Fibroblast of pulmonary artery (primary cell): ENCODE measurements at regions not wholly inside any gene's neighbourhood (a gene's known extent, or its start where the extent isn't known, plus 50 kb on each side); places are given as distances from the start of the nearest gene placed in this dataset.

ENCODE experiments used
- DNase-seq: peaks from one replicate; pipeline ENCODE4 v3.0.0-alpha.2; 2010; ENCODE audit warnings: low read depth
- H3K4me3 ChIP-seq: replicated peaks from 2 replicates; pipeline ENCODE4 v1.5.1; 2011; ENCODE audit warnings: low read depth, mild to moderate bottlenecking, control low read depth, low read length, moderate library complexity
- TF ChIP-seq, protein P1 (sequence below): IDR thresholded peaks from 2 replicates; pipeline ENCODE4 v1.5.1; 2011; ENCODE audit warnings: mild to moderate bottlenecking, control low read depth, low read length, inconsistent platforms; ENCODE audit errors: missing control alignments

DNA sequence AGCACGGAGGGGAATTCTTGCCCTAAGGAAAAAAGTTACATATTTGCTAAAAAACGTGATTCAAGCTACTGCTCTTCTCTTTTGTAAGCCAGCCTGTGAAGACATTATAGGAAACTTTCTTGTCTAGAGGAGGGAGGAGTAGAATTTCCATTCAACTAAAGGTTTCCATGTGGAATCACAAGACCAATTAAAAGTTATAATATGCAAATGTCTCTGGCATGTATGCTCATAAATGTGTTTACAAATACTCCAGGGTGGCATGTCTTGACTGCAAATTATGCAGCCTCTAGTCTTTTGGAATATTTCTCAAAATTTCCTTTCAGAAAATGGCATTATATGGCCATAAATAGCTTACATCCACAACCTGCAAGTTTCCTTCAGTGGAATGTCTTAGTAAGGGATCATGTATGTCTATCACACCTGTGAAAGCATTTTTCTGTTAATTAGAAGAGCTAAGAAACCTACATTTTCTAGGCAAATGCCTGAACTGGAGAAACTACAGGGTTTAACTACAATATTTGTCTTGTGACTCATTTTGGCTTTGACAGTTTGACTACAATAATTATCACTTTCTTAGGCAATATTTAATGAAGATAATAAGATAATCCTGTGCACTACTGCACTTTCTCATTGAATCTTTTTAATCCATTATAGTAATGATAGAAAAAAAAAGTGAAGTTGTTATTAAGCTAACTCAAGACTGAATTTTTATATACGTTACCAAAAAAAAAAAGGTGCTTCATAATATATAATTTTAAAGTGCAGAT is 111.1 kb upstream of the C10orf90 start:
- DNase-seq = no peak
- TF ChIP-seq, protein P1, sequence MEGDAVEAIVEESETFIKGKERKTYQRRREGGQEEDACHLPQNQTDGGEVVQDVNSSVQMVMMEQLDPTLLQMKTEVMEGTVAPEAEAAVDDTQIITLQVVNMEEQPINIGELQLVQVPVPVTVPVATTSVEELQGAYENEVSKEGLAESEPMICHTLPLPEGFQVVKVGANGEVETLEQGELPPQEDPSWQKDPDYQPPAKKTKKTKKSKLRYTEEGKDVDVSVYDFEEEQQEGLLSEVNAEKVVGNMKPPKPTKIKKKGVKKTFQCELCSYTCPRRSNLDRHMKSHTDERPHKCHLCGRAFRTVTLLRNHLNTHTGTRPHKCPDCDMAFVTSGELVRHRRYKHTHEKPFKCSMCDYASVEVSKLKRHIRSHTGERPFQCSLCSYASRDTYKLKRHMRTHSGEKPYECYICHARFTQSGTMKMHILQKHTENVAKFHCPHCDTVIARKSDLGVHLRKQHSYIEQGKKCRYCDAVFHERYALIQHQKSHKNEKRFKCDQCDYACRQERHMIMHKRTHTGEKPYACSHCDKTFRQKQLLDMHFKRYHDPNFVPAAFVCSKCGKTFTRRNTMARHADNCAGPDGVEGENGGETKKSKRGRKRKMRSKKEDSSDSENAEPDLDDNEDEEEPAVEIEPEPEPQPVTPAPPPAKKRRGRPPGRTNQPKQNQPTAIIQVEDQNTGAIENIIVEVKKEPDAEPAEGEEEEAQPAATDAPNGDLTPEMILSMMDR = no peak

DNA sequence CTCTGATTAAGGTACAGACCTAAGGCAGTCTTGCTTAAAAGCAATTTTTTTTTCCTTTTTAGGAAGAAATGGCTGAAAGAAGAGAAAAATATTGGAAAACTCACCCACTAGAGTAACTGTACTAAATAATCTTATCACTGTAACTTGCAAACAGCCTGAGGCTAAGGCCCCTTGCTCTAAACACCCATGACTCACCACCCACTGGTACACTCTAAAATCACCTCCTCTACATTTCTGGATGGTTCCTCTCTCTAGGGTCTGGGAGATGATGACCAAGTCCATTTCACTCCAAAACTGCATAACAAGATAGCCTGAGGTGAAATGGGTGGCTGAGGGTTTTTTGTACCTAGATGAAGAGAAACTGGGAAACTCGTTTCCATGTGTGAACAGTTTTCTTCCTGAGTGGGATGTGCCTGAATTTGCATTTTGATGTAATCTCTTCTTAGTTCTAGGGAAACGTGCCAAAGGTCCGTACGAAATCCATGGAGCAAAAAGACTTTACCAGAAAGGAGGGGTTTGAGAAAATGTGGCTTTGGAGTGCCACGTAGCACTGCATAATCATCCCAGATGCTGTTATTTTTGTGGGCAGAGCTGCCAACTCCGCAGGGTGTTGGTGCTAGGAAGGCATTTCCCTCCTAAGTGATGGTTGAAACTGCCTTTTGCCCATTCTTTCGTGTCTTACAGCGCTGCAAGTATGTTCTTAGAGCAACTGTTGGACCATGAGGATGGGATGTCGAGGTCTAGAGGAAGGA is 113.5 kb upstream of the C10orf90 start:
- DNase-seq = no peak
- TF ChIP-seq, protein P1 = no peak
- H3K4me3 ChIP-seq = no peak overlapping the region

More for the DNA sequence above, 111.1 kb upstream of the C10orf90 start:
- H3K4me3 ChIP-seq = no peak overlapping the region

DNA sequence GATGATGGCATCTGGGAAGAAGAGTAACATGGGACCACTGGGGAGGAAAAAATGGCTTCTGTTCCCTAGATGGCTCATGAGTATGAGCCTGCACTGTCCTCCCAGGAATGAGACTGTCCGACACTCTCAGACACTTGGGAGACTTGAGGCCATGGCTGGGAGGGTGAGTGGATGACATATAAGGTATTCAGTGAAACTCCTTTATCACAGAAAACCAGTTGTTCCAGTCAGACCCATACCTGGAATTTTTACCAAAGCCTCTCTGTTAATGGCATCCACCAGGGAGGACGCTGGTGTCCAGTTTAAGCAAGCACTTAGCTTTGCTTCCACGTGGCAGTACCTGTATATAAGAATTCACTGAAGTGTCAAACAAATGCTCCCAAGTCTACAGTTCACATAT is 116.7 kb upstream of the C10orf90 start:
- H3K4me3 ChIP-seq = no peak overlapping the region
- no peak for DNase-seq
- TF ChIP-seq, protein P1 = no peak

DNA sequence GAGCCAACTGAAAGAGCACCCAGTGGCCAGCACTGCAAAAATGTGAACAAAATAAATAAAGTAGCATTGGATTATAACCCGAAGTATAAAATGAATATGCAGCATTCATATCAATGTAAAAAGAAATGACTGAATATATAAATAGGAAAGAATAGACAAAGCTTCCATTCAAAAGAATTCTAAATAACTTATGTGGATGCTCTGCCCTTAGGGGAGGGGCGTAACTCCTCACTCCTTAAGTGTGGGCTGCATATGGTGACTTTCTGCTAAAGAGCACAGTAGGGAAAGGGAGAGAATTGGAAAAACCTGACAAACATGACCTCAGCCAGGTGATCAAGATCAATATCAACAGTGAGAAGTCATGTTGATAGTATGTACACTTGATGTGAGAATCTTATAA is 109.9 kb upstream of the DOCK1 start:
- TF ChIP-seq, protein P1 = no peak
- no peak overlapping the region for H3K4me3 ChIP-seq
- DNase-seq = no peak

DNA sequence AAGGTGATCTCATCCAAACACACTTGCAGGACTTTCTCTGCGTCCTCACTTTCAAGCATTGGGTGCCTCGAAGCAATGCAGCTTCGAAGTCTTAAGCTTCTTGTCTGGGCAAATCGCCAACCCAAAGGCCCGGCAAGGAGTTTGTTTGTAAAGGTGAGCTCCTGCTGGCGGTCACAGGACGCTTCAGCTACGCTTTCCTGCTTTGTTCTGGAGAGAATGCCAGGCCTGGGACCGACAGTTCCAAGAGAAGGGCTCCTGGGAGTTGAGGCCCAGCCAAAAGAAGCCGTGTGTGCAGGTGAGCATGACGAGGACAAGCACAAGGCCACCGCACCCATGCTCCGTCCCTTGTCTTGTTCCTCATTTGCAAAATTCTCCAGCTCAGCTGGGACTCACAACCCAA is 106.6 kb upstream of the DOCK1 start:
- no peak overlapping the region for H3K4me3 ChIP-seq
- DNase-seq = no peak
- TF ChIP-seq, protein P1 = no peak

DNA sequence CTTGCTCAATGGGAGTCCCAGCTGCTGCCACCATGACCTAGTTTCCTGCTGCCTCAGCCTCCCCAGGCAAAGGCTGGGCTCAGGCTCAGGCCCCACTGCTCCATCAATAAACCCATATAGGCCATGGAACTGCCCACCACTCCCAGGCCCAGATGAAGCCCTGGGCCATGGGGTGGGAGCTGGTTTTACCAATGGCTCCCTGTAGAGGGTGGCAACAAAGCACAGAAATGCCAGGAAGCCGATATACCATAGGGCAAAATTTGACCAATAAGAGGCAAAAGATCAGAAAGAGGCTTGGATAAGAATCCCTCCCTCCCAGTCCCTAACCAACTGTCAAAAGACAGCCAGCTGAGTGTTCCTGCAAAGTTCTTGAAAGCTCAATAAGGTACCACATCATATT is 101.8 kb upstream of the DOCK1 start:
- DNase-seq = no peak
- no peak overlapping the region for H3K4me3 ChIP-seq
- TF ChIP-seq, protein P1 = no peak

DNA sequence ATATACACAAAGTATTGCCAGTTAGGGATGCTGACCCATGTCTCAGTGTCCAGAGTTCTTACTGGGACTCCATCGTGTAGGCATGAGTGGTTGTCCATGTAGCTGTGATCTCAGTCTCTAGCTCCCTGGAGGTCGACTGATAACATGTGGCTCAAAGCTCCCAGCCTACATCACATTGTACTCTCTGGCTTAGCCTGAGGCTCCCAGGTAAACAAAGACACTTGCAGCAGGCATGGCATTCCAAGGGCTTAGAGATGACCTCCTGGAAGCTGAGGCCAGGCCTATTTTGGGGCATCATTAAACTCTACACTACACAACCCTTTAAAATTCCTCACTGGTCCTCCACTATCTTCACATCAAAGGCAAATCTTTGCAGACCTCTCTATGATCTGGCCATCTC is 100.8 kb upstream of the DOCK1 start:
- no peak for DNase-seq
- H3K4me3 ChIP-seq = no peak overlapping the region
- TF ChIP-seq, protein P1 = no peak
